Astrocyte of the spinal cord (primary cell): ENCODE measurements at regions not wholly inside any gene's neighbourhood (a gene's known extent, or its start where the extent isn't known, plus 50 kb on each side); places are given as distances from the start of the nearest gene placed in this dataset.

Experiments
- DNase-seq: peaks from one replicate; pipeline ENCODE4 v3.0.0; 2011; ENCODE audit warnings: low read depth, low spot score
- H3K4me3 ChIP-seq: 2 replicates; pipeline ENCODE4 v1.5.1; 2011; ENCODE audit warnings: low read depth, mild to moderate bottlenecking, low read length, moderate library complexity
- in situ Hi-C: cut with HindIII; loops from 2 replicates; pipeline ENCODE4 v1.10.0; 2017; ENCODE audit warnings: low sequenced_read_pairs
- TF ChIP-seq, protein P1 (sequence below): IDR thresholded peaks from 2 replicates; pipeline ENCODE4 v1.5.1; 2012; ENCODE audit warnings: low read depth, mild to moderate bottlenecking, low read length, inconsistent platforms

DNA sequence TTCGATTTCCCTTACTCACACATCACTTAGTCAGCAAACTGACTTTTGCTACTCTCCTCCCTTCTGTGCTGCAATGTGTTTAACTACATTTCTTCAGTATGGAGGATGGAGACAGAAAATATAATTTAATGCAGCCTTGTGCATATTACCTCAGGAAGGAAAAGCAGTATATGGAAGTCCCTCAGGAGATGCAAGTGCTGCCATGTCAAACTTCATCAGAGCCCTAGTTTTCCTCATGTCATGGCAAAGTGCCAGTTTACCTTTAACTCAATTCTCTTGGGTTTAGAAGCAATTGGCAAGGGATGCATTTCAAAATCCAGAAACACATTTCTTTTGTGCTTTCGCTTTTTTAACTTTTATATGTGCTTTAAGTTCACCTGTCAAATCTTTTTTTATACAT lies 365.4 kb downstream of the ISL1 start:
- DNase-seq = no peak
- TF ChIP-seq, protein P1, sequence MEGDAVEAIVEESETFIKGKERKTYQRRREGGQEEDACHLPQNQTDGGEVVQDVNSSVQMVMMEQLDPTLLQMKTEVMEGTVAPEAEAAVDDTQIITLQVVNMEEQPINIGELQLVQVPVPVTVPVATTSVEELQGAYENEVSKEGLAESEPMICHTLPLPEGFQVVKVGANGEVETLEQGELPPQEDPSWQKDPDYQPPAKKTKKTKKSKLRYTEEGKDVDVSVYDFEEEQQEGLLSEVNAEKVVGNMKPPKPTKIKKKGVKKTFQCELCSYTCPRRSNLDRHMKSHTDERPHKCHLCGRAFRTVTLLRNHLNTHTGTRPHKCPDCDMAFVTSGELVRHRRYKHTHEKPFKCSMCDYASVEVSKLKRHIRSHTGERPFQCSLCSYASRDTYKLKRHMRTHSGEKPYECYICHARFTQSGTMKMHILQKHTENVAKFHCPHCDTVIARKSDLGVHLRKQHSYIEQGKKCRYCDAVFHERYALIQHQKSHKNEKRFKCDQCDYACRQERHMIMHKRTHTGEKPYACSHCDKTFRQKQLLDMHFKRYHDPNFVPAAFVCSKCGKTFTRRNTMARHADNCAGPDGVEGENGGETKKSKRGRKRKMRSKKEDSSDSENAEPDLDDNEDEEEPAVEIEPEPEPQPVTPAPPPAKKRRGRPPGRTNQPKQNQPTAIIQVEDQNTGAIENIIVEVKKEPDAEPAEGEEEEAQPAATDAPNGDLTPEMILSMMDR = no peak
- in situ Hi-C loops = no loop called here
- no peak overlapping the region for H3K4me3 ChIP-seq
